ENCODE measurements at regions not wholly inside any gene's neighbourhood (a gene's known extent, or its start where the extent isn't known, plus 50 kb on each side); places are given as distances from the start of the nearest gene placed in this dataset.
"Not testable (repeated sequence)": the region's sequence is repeated elsewhere in the genome, so short reads cannot be mapped to it uniquely, and the experiment has no call there.

DNA sequence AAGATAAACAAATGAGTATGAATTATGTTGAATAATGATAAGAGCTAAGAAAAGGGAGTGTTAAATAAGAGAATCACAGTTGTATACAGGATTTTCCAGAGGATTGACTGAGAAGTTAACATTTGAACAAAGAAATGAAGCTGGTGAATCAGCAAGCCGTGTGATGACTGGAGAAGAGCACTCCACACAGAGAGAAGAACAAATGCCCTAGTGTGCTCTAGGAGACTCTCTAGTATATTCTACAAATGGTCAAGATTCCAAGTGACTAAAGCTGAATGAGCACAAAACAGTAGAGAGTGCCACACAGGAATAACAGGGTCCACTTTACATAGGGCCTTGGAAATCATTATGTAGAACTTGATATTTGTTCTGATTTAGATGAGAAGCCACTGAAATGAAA, 587.1 kb upstream of the ATXN7L3B start:
- Histone ChIP-seq H3K27ac (ENCODE audit: low read length) (no peak overlapping the region), H3K27me3 (ENCODE audit: control insufficient read depth, insufficient read depth, low read length) (no peaks in the 10 kb centered on the region), H3K4me1 (ENCODE audit: control insufficient read depth, insufficient read depth, low read length) (no peaks in the 10 kb centered on the region), H3K9me3 (replicated peaks; ENCODE audit: control insufficient read depth, low read depth, low read length) (no peaks in the 10 kb centered on the region), H3K4me3 (ENCODE audit: low read length) (no peak overlapping the region), H3K36me3 (ENCODE audit: control insufficient read depth, insufficient read depth, low read length) (no peaks in the 10 kb centered on the region)
- DNase-seq = no peak
- WGBS (ENCODE audit: insufficient coverage) = no CpG with 5 or more reads among the region's 1 CpG

DNA sequence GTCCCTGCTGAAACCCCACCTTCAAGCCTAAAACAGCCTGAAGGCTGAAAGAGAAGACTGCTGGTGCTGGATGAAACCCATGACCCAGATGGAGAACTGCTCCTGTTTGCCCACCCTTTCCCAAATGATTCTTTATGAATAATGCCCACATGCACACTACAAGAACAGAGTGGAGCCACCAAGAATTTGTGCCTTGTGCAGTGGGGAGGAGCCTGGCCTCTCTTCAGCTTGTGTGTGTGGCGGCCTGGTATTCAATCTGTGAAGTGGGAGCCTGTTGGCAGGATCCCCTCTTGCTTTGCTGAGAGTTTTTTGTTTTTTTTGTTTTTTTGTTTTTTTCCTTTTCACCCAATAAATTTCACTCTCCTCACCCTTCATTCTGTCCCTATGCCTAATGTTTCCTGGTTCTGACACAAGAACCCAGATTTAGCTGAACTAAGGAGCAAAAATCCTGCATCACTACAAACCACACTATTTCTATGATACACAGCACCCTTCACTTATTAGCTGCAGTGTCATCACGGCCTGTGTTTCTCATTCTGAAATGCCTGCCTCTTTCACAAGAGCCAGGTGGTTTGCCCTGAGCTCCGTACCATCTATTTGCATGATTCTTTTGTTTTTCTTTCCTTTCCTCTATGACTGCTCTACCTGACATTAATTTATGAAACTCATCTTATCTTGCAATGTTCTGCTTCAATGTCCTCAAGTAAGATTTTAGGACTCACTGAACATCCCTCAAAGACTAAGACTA, 585.5 kb upstream of the ATXN7L3B start:
- DNase-seq = no peak
- Histone ChIP-seq H3K9me3 (replicated peaks; ENCODE audit: control insufficient read depth, low read depth, low read length) (no peaks in the 10 kb centered on the region), H3K4me1 (ENCODE audit: control insufficient read depth, insufficient read depth, low read length) (no peaks in the 10 kb centered on the region), H3K4me3 (ENCODE audit: low read length) (no peak overlapping the region), H3K27me3 (ENCODE audit: control insufficient read depth, insufficient read depth, low read length) (no peaks in the 10 kb centered on the region), H3K36me3 (ENCODE audit: control insufficient read depth, insufficient read depth, low read length) (no peaks in the 10 kb centered on the region), H3K27ac (ENCODE audit: low read length) (no peak overlapping the region)
- 70% methylated on average over 2 of the region's 3 CpGs for WGBS (ENCODE audit: insufficient coverage)

DNA sequence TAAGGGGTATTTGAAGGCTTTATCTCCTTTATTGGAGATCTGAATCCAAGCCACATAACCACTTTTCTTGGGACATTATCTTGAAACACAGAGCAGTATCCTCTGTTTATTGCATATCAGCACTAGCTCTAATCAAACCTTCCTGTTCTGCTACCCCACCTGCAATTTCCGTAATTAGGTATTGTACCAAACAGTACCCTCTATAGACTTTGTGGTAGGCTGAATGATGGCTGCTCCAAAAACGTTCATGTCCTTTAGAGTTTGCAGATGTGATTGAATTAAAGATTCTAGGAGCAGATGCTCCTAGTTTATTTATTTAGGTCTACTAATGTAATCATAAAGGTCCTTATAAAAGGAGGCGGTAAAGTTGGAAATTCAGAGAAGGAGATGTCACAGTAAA, 573.0 kb upstream of the ATXN7L3B start:
- H3K4me1 ChIP-seq (ENCODE audit: control insufficient read depth, insufficient read depth, low read length) = no peaks in the 10 kb centered on the region
- no peak overlapping the region for H3K4me3 ChIP-seq (ENCODE audit: low read length)

DNA sequence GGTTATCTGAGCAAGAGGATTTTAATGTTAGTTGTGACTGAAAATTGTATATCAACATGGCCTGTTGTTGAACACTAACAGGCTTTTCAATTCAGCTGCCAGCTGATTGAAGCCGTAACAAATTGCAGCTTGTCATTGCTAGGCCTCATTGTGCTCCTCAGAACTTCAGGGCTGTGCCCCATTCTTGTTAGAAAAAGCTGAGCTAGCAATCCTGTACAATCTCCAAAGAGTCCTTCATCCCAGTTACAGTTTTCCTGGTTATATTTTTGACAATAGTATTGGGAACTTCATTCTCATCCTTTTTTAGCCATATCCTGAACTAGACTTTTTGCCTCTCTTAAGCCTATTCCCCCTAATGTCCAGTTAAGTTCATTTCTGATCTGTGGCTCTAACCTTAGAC, 564.1 kb upstream of the ATXN7L3B start:
- Histone ChIP-seq H3K4me3 (ENCODE audit: low read length) (no peak overlapping the region), H3K27me3 (ENCODE audit: control insufficient read depth, insufficient read depth, low read length) (no peaks in the 10 kb centered on the region), H3K36me3 (ENCODE audit: control insufficient read depth, insufficient read depth, low read length) (no peaks in the 10 kb centered on the region), H3K4me1 (ENCODE audit: control insufficient read depth, insufficient read depth, low read length) (no peaks in the 10 kb centered on the region), H3K27ac (ENCODE audit: low read length) (no peak overlapping the region), H3K9me3 (replicated peaks; ENCODE audit: control insufficient read depth, low read depth, low read length) (no peaks in the 10 kb centered on the region)
- DNase-seq = no peak
- WGBS (ENCODE audit: insufficient coverage) = no CpG with 5 or more reads among the region's 1 CpG

More for the DNA sequence above, 573.0 kb upstream of the ATXN7L3B start:
- H3K36me3 ChIP-seq (ENCODE audit: control insufficient read depth, insufficient read depth, low read length) = no peaks in the 10 kb centered on the region
- no CpG with 5 or more reads among the region's 3 CpGs for WGBS (ENCODE audit: insufficient coverage)
- no peaks in the 10 kb centered on the region for H3K27me3 ChIP-seq (ENCODE audit: control insufficient read depth, insufficient read depth, low read length)
- H3K9me3 ChIP-seq (replicated peaks; ENCODE audit: control insufficient read depth, low read depth, low read length) = no peaks in the 10 kb centered on the region
- DNase-seq = no peak
- no peak overlapping the region for H3K27ac ChIP-seq (ENCODE audit: low read length)

DNA sequence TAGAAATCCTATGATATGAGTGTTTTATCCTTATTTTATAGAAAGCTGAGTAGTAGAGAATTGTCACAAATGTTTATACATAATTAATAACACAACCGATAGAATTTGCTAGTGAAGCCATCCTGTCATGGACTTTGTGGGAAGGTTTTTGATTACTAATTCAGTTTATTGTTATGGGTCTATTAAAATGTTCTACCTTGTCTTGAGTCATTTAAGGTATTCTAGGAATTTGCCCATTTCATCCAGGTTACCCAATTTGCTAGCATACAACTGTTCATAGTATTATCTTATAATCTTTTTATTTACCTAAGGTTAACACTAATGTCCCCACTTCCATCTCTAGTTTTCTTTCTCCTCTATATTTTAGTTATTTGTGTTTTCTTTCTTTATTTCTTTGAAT, 553.1 kb upstream of the ATXN7L3B start:
- H3K4me1 ChIP-seq (ENCODE audit: control insufficient read depth, insufficient read depth, low read length) = no peaks in the 10 kb centered on the region
- no CpG with 5 or more reads among the region's 1 CpG for WGBS (ENCODE audit: insufficient coverage)
- DNase-seq = no peak
- no peaks in the 10 kb centered on the region for H3K27me3 ChIP-seq (ENCODE audit: control insufficient read depth, insufficient read depth, low read length)
- no peaks in the 10 kb centered on the region for H3K36me3 ChIP-seq (ENCODE audit: control insufficient read depth, insufficient read depth, low read length)
- no peak overlapping the region for H3K27ac ChIP-seq (ENCODE audit: low read length)
- H3K4me3 ChIP-seq (ENCODE audit: low read length) = no peak overlapping the region
- H3K9me3 ChIP-seq (replicated peaks; ENCODE audit: control insufficient read depth, low read depth, low read length) = peaks cover 2% of the 10 kb centered on the region

DNA sequence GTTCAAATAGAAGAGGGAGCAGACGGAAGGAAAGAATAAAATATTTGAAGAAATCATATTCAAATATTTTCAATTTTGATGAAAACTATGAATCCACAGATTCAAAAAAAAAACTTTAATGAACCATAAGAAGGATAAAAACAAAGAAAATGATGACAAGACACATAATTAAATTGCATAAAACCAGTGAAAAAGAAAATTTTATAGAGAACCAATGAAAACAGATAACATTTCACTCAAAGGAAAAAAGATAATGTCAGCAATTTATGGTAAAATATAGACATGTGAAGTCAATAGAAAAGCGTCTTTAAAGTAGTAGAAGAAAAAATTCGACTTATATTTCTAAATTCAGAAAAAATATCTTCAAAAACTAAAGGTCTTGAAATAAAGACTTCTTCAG, 546.5 kb upstream of the ATXN7L3B start:
- no peak for DNase-seq
- H3K27ac ChIP-seq (ENCODE audit: low read length) = no peak overlapping the region
- no peaks in the 10 kb centered on the region for H3K36me3 ChIP-seq (ENCODE audit: control insufficient read depth, insufficient read depth, low read length)
- H3K9me3 ChIP-seq (replicated peaks; ENCODE audit: control insufficient read depth, low read depth, low read length) = no peaks in the 10 kb centered on the region
- H3K4me3 ChIP-seq (ENCODE audit: low read length) = no peak overlapping the region
- H3K4me1 ChIP-seq (ENCODE audit: control insufficient read depth, insufficient read depth, low read length) = no peaks in the 10 kb centered on the region
- no CpG with 5 or more reads among the region's 3 CpGs for WGBS (ENCODE audit: insufficient coverage)
- H3K27me3 ChIP-seq (ENCODE audit: control insufficient read depth, insufficient read depth, low read length) = no peaks in the 10 kb centered on the region

DNA sequence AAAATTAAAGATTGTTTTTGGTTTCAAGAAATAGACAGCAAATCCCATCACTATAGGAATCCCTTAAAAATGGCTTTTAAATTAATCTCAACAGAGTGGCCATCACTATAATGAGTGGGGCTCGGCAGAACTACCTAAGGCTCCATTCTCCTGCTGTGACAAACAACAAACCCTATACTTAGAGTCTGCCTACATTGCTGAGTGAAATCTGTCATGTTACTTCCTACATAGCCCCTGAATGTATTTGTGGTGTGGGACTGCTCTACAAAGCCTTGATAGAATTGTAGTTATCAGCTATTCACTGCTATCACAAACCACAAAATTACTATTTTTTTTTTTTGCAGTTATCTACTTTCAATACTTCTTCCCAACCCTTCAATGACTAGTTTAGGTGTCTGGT, 538.7 kb upstream of the ATXN7L3B start:
- WGBS (ENCODE audit: insufficient coverage) = no CpG with 5 or more reads among the region's 1 CpG

DNA sequence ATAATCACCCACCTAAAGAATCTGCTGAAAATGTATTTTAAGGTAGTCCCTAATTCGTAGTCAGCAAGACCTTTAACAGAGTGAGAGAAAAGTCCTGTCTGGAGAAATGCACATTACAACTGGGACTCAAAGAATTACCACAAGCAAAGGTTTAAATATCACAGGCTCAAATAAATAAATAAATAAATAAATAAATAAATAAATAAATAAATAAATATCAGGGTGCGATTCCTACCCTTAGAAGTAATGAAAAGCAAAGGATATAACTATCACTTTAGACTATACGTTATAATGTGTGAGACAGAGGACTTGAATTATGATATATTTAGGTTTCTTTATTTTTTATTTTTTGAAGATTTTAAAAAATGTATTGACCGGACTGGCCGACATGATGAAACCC, 522.5 kb upstream of the ATXN7L3B start:
- no CpG with 5 or more reads among the region's 5 CpGs for WGBS (ENCODE audit: insufficient coverage)
- no peaks in the 10 kb centered on the region for H3K9me3 ChIP-seq (replicated peaks; ENCODE audit: control insufficient read depth, low read depth, low read length)
- no peak overlapping the region for H3K4me3 ChIP-seq (ENCODE audit: low read length)
- no peaks in the 10 kb centered on the region for H3K4me1 ChIP-seq (ENCODE audit: control insufficient read depth, insufficient read depth, low read length)
- no peaks in the 10 kb centered on the region for H3K36me3 ChIP-seq (ENCODE audit: control insufficient read depth, insufficient read depth, low read length)
- H3K27me3 ChIP-seq (ENCODE audit: control insufficient read depth, insufficient read depth, low read length) = no peaks in the 10 kb centered on the region
- H3K27ac ChIP-seq (ENCODE audit: low read length) = no peak overlapping the region
- DNase-seq = no peak

More for the DNA sequence above, 538.7 kb upstream of the ATXN7L3B start:
- H3K36me3 ChIP-seq (ENCODE audit: control insufficient read depth, insufficient read depth, low read length) = no peaks in the 10 kb centered on the region
- H3K9me3 ChIP-seq (replicated peaks; ENCODE audit: control insufficient read depth, low read depth, low read length) = no peaks in the 10 kb centered on the region
- no peak overlapping the region for H3K4me3 ChIP-seq (ENCODE audit: low read length)
- DNase-seq = no peak
- no peaks in the 10 kb centered on the region for H3K27me3 ChIP-seq (ENCODE audit: control insufficient read depth, insufficient read depth, low read length)
- H3K4me1 ChIP-seq (ENCODE audit: control insufficient read depth, insufficient read depth, low read length) = no peaks in the 10 kb centered on the region
- H3K27ac ChIP-seq (ENCODE audit: low read length) = no peak overlapping the region

DNA sequence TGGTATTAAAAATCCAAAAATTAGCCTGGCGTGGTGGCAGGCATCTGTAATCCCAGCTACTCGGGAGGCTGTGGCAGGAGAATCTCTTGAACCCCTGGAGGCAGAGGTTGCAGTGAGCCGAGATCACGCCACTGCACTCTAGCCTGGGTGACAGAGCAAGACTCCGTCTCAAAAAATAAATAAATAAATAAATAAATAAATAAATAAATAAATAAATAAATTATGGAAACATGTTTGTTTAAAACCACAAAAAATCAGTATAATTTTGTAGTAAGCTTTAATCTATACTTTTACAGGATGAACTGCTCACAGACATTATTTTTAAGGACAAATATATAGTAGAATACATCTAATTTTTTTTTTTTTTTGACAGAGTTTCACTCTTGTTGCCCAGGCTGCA, 521.3 kb upstream of the ATXN7L3B start:
- H3K4me3 ChIP-seq (ENCODE audit: low read length); H3K9me3 ChIP-seq (replicated peaks; ENCODE audit: control insufficient read depth, low read depth, low read length); DNase-seq; H3K36me3 ChIP-seq (ENCODE audit: control insufficient read depth, insufficient read depth, low read length); H3K27ac ChIP-seq (ENCODE audit: low read length); H3K27me3 ChIP-seq (ENCODE audit: control insufficient read depth, insufficient read depth, low read length); H3K4me1 ChIP-seq (ENCODE audit: control insufficient read depth, insufficient read depth, low read length): not testable (repeated sequence)
- WGBS (ENCODE audit: insufficient coverage) = 100% methylated on average over 1 of the region's 5 CpGs

DNA sequence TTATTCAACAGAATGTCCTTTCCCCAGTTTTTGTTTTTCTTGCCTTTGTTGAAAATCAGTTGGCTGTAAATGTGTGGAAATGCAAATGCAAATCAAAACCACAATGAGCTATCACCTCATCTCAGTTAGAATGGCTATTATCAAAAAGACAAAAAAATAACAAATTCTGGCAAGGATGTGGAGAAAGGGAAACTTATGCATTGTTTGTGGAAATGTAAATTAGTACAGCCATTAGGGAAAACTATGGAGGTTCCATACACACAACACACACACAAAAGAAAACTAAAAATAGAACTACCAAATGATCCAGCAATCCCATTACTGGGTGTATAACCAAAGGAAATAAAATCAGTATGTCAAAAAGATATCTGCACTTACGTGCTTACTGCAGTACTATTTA, 518.8 kb upstream of the ATXN7L3B start:
- no peaks in the 10 kb centered on the region for H3K9me3 ChIP-seq (replicated peaks; ENCODE audit: control insufficient read depth, low read depth, low read length)
- H3K36me3 ChIP-seq (ENCODE audit: control insufficient read depth, insufficient read depth, low read length) = no peaks in the 10 kb centered on the region
- DNase-seq = no peak
- no peak overlapping the region for H3K4me3 ChIP-seq (ENCODE audit: low read length)
- no peaks in the 10 kb centered on the region for H3K27me3 ChIP-seq (ENCODE audit: control insufficient read depth, insufficient read depth, low read length)
- no CpG with 5 or more reads among the region's 1 CpG for WGBS (ENCODE audit: insufficient coverage)
- H3K4me1 ChIP-seq (ENCODE audit: control insufficient read depth, insufficient read depth, low read length) = no peaks in the 10 kb centered on the region
- no peak overlapping the region for H3K27ac ChIP-seq (ENCODE audit: low read length)

DNA sequence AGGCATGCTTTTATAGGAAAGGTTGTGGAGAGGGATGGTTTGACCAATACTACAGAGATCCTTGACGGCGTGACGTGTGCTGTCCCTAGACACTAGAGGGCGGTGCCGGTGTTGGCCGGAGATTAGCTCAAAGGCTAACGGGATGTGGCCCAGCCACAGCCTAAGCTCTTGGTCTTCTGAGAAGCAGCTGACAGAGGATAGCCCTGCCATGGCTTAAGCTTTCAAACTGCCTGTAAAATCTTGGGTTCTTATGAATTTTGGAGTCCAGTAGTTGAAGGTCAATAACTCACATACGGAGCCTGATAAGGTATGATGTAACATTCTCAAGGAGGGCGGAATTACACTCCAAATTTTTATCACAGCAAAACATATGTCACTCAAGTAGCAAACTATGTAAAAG, 515.7 kb upstream of the ATXN7L3B start:
- DNase-seq = peak; percentile 30
- WGBS (ENCODE audit: insufficient coverage) = 5% methylated on average over 7 of the region's 9 CpGs
- H3K27me3 ChIP-seq (ENCODE audit: control insufficient read depth, insufficient read depth, low read length) = no peaks in the 10 kb centered on the region

More for the DNA sequence above, 515.7 kb upstream of the ATXN7L3B start:
- Histone ChIP-seq H3K4me3 (ENCODE audit: low read length) (no peak overlapping the region), H3K4me1 (ENCODE audit: control insufficient read depth, insufficient read depth, low read length) (no peaks in the 10 kb centered on the region), H3K36me3 (ENCODE audit: control insufficient read depth, insufficient read depth, low read length) (no peaks in the 10 kb centered on the region), H3K9me3 (replicated peaks; ENCODE audit: control insufficient read depth, low read depth, low read length) (no peaks in the 10 kb centered on the region), H3K27ac (ENCODE audit: low read length) (no peak overlapping the region)
